ENCODE measurements at regions not wholly inside any gene's neighbourhood (a gene's known extent, or its start where the extent isn't known, plus 50 kb on each side); places are given as distances from the start of the nearest gene placed in this dataset.

DNA sequence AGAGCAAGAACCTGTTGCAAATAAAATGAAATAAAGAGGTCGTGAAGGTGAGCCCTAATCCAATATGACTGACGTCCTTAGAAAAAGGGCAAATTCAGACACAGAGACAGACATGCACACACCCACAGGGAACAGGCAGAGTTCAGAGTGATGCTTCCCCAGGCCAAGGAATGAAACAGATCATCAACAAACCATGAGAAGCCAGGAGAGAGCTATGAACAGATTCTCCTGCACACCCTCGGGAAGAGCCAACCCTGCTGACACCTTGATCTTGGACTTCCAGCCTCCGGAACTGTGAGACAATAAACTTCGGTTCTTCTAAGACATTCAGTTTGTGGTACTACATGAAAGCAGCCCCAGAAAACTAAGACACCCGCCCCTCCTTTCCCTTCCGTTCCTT lies 290.4 kb upstream of the KLF6 start:
- TF ChIP-seq, protein P1, sequence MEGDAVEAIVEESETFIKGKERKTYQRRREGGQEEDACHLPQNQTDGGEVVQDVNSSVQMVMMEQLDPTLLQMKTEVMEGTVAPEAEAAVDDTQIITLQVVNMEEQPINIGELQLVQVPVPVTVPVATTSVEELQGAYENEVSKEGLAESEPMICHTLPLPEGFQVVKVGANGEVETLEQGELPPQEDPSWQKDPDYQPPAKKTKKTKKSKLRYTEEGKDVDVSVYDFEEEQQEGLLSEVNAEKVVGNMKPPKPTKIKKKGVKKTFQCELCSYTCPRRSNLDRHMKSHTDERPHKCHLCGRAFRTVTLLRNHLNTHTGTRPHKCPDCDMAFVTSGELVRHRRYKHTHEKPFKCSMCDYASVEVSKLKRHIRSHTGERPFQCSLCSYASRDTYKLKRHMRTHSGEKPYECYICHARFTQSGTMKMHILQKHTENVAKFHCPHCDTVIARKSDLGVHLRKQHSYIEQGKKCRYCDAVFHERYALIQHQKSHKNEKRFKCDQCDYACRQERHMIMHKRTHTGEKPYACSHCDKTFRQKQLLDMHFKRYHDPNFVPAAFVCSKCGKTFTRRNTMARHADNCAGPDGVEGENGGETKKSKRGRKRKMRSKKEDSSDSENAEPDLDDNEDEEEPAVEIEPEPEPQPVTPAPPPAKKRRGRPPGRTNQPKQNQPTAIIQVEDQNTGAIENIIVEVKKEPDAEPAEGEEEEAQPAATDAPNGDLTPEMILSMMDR (IDR thresholded peaks at IDR 0.05; ENCODE audit: insufficient read depth, low read depth, low read length) = no peak
- no peak for TF ChIP-seq EZH2 (IDR thresholded peaks at IDR 0.05; ENCODE audit: insufficient read depth, low read length)
